Retinal pigment epithelial cell (primary cell): ENCODE measurements at regions not wholly inside any gene's neighbourhood (a gene's known extent, or its start where the extent isn't known, plus 50 kb on each side); places are given as distances from the start of the nearest gene placed in this dataset.
"Not testable (repeated sequence)": the region's sequence is repeated elsewhere in the genome, so short reads cannot be mapped to it uniquely, and the experiment has no call there.

ENCODE experiments used
- DNase-seq: peaks from one replicate; pipeline ENCODE4 v3.0.0-alpha.2; 2010; ENCODE audit warnings: low read depth
- H3K4me3 ChIP-seq: 2 replicates; pipeline ENCODE4 v1.5.1; 2011; ENCODE audit warnings: mild to moderate bottlenecking, low read length, control low read depth, moderate library complexity
- TF ChIP-seq, protein P1 (sequence below): conservative IDR thresholded peaks from 2 replicates; pipeline ENCODE4 v1.5.1; 2011; ENCODE audit warnings: low read depth, low read length, control low read depth, inconsistent platforms

DNA sequence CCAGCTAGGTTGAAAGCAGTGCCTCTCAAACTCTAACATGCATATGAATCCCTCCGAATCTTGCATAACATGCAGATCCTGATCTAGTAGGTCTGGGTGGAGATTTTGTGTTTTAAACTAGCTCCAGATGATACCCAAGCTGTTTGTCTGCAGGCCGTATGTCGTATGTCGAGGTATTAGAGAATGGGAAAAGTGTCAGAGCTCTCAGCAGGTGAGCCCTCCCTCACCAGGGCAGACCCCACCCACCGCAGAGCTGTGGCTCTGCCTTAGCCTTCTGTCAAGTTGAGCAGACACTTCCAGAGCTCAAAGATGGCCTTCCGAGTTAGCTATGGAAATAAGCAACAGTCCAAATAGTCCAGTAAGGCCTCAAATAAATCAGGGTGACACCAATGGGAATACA lies 83.2 kb upstream of the MAP3K1 start:
- no peak overlapping the region for H3K4me3 ChIP-seq
- TF ChIP-seq, protein P1, sequence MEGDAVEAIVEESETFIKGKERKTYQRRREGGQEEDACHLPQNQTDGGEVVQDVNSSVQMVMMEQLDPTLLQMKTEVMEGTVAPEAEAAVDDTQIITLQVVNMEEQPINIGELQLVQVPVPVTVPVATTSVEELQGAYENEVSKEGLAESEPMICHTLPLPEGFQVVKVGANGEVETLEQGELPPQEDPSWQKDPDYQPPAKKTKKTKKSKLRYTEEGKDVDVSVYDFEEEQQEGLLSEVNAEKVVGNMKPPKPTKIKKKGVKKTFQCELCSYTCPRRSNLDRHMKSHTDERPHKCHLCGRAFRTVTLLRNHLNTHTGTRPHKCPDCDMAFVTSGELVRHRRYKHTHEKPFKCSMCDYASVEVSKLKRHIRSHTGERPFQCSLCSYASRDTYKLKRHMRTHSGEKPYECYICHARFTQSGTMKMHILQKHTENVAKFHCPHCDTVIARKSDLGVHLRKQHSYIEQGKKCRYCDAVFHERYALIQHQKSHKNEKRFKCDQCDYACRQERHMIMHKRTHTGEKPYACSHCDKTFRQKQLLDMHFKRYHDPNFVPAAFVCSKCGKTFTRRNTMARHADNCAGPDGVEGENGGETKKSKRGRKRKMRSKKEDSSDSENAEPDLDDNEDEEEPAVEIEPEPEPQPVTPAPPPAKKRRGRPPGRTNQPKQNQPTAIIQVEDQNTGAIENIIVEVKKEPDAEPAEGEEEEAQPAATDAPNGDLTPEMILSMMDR = no peak
- no peak for DNase-seq

DNA sequence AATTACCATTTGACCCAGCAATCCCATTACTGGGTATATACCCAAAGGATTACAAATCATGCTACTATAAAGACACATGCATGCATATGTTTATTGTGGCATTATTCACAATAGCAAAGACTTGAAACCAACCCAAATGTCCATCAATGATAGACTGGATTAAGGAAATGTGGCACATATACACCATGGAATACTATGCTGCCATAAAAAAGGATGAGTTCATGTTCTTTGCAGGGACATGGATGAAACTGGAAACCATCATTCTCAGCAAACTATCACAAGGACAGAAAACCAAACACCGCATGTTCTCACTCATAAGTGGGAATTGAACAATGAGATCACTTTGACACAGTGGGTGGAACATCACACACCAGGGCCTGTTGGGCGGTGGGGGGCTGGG lies 83.9 kb upstream of the MAP3K1 start:
- H3K4me3 ChIP-seq, DNase-seq: not testable (repeated sequence)

DNA sequence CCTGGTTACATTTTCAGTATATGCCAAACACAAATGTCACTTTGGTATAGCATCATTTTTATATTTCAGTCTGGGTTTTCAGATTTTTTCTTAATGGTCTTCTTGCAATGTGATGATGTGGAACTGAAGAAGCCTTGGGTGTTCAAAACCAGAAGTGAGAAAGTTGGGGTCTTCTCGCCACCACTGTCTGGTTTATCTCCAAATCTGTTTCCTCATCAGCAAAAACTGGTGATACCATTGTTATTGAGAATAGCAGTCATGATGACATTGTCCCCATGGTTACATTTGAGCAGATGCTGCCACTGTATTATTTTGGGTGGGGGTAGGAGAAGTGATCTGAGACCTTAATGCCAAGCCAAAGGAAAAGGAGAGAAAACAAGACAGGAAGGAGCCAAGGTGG lies 85.9 kb upstream of the MAP3K1 start:
- no peak overlapping the region for H3K4me3 ChIP-seq
- no peak for DNase-seq
- TF ChIP-seq, protein P1 = no peak

DNA sequence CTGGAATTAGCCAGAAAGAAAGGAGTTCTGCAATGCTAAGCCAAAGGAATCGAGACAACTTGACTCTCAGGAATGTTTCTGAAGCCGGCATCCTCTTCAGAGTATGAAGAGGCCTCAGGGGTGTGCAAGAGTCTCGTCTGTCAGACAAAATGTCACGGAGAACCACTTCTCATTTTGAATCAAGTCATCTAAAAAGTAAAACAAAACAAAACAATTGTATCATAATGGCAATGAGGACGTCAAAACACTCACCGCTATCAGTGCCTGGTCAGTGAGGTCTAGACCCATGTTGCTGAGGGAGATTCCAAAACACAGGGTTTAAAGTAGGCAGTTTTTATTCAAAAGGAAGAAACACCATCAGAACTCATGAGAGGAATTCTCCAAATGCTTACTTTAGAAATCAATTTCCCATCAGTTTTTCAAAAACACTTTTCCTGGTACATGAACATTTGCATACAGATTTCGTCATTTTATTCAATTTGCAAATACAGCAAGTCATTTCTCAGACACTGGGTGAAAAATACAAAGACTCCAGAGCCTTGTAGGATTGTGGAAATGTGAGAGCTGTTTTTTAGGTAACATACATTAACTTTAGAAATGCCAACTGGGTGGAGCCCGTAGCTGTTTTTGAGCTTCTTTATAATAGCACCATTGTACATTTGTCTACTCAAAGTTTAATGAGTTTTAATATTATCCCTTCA lies 89.5 kb upstream of the MAP3K1 start:
- TF ChIP-seq, protein P1 = no peak
- no peak overlapping the region for H3K4me3 ChIP-seq
- no peak for DNase-seq

DNA sequence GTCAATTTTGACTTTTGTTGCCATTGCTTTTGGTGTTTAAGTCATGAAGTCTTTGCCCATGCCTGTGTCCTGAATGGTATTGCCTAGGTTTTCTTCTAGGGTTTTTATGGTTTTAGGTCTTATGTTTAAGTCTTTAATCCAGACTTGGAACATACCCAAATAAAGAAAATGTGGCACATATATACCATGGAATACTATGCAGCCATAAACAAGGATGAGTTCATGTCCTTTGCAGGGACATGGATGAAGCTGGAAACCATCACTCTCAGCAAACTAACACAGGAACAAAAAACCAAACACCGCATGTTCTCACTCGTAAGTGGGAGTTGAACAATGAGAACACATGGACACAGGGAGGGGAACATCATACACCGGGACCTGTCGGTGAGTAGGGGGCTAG lies 90.5 kb upstream of the MAP3K1 start:
- DNase-seq, H3K4me3 ChIP-seq: not testable (repeated sequence)

DNA sequence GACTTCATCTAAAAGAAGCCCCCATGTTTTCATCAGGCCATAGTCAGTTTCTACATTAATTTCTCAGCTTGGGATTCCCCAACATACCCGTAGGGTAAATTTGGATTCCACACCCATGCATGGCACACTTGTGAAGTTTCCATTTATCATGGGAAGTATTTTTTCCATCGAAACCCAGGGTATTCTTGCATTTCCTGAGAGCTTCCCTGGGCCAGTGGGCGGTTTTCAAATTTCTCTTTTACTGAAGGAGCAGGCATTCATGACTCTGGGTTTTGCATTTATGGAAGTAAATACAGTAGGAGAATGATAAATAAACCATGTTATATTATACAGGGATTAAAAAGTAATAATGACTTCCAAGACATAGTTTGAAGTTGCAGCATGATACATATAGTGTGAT lies 93.0 kb upstream of the MAP3K1 start:
- no peak overlapping the region for H3K4me3 ChIP-seq
- no peak for DNase-seq

DNA sequence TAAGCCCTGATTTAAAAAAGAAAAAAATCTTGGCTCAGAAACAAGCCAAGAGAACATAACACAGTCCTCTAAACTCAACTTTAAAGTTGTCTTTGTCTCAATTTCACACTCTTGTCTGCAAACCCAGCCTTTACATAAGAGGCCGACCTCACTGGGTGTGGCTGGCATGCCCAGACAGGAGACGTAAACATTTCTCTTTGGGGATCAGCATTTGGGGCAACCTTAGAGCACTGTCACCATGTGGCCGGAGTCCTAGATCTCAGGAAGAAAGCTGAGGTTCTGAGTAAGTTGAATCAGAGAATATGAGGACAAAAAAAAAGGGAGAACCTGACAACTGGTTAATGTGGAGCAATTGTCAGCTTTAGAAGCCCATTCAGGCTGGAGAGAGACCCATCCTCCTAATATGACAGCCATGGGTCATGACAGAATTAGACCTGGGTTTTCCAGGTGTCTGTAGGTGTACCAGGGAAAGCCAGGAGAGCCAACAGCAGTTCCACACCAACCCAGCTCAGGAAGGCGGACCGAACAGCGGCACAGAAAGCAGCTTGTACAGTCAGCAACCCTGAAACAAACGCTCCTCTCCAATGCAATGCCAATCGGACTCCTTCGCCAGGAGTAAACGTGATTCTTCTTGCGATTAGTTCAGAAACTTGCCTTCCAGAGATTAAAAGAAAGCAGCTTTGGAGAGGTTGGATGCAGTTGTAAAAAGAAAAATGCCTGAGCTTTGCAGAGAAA lies 97.9 kb upstream of the MAP3K1 start:
- H3K4me3 ChIP-seq = peak overlapping the region; percentile 36
- DNase-seq = no peak
- TF ChIP-seq, protein P1 = no peak

More for the DNA sequence above, 93.0 kb upstream of the MAP3K1 start:
- TF ChIP-seq, protein P1 = no peak

DNA sequence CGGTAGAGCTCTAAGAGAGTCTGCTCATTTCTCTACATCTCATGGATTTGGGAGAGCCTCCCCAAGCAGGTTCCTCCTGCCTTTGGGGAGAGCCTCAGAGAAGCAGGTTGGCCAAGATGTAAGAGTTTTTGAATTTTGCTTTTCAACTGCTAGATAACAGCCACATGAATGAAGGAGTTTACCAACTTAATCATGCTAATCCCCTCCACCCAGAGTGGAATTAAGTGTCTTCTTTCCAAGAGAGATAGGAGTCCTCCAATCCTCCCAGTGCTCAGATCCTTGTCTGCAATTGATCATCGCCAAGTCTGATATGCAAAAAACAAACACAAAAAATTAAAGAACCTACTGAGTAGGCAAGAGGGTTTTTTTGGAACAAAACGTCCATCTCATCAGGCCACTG lies 99.4 kb upstream of the MAP3K1 start:
- no peak overlapping the region for H3K4me3 ChIP-seq
- DNase-seq = no peak
- TF ChIP-seq, protein P1 = no peak
